ENCODE measurements at regions not wholly inside any gene's neighbourhood (a gene's known extent, or its start where the extent isn't known, plus 50 kb on each side); places are given as distances from the start of the nearest gene placed in this dataset.

- TF ChIP-seq CTCF (conservative IDR thresholded peaks at IDR 0.05; ENCODE audit: low read depth, low read length): no peak
- TF ChIP-seq EZH2 (IDR thresholded peaks at IDR 0.05; ENCODE audit: borderline replicate concordance, low read depth, low read length, poor library complexity, severe bottlenecking): no peak
Observed at GRCh38 chr2:129254718-129255117, 724.7 kb upstream of the RAB6C start.

Measured in A673 (cell line).